Colonic mucosa (tissue), 4 donors: ENCODE measurements at regions not wholly inside any gene's neighbourhood (a gene's known extent, or its start where the extent isn't known, plus 50 kb on each side); places are given as distances from the start of the nearest gene placed in this dataset.

Experiments
- DNase-seq: peaks from one replicate; pipeline ENCODE4 v3.0.0-alpha.2; 2020
- H3K27ac ChIP-seq: fragments of 200-600 bp; one replicate; pipeline ENCODE4 v1.8.0; 2021
- H3K27me3 ChIP-seq: fragments of 200-600 bp; one replicate; pipeline ENCODE4 v1.8.0; 2021
- H3K36me3 ChIP-seq: fragments of 200-600 bp; one replicate; pipeline ENCODE4 v1.8.0; 2021
- H3K4me1 ChIP-seq: fragments of 200-600 bp; one replicate; pipeline ENCODE4 v1.8.0; 2021; ENCODE audit warnings: mild to moderate bottlenecking
- H3K4me3 ChIP-seq: fragments of 200-600 bp; one replicate; pipeline ENCODE4 v1.8.0; 2021
- H3K9ac ChIP-seq, 2 donors: one replicate each; pipeline ENCODE4 v1.7.0; 2013; ENCODE audit warnings: control low read depth in 2 of 2, low read depth in 2 of 2, low read length in 2 of 2
- H3K9me3 ChIP-seq: fragments of 200-600 bp; one replicate; pipeline ENCODE4 v1.8.0; 2021
- CTCF ChIP-seq: fragments of 200-600 bp; IDR thresholded peaks from one replicate; pipeline ENCODE4 v1.8.0; 2022; ENCODE audit warnings: antibody characterized with exemption, mild to moderate bottlenecking
- intact Hi-C: fragments of 100-400 bp; cut with DNase I; formaldehyde crosslinking; loops from one replicate; pipeline ENCODE4 v1.14.1; 2022
- donor health status: healthy.
- donor health status: DM: no; HTN: no; CAD: no.
- donor health status: DM: no; HTN: no; CAD: no.

- Histone ChIP-seq H3K9ac (no peak overlapping the region), H3K27me3 (no peaks in the 10 kb centered on the region), H3K4me1 (no peaks in the 10 kb centered on the region), H3K4me3 (no peak overlapping the region), H3K27ac (no peak overlapping the region), H3K9me3 (no peaks in the 10 kb centered on the region), H3K36me3 (no peaks in the 10 kb centered on the region)
- TF ChIP-seq CTCF = no peak
- intact Hi-C loops = no loop called here
- DNase-seq = no peak
Measured at GRCh38 chr2:122993592-122993991, 1031.5 kb upstream of the CNTNAP5 start.

GRCh38 chr2:122999258-122999657 is 1025.8 kb upstream of the CNTNAP5 start:
- no peak overlapping the region for H3K27ac ChIP-seq
- no peaks in the 10 kb centered on the region for H3K4me1 ChIP-seq
- intact Hi-C loops = no loop called here
- no peak for TF ChIP-seq CTCF
- H3K9me3 ChIP-seq = no peaks in the 10 kb centered on the region
- H3K4me3 ChIP-seq = no peak overlapping the region
- no peaks in the 10 kb centered on the region for H3K36me3 ChIP-seq
- no peak for DNase-seq
- H3K9ac ChIP-seq = no peak overlapping the region
- no peaks in the 10 kb centered on the region for H3K27me3 ChIP-seq

- DNase-seq = no peak
- Histone ChIP-seq H3K27me3 (no peaks in the 10 kb centered on the region), H3K9ac (no peak overlapping the region), H3K4me1 (no peaks in the 10 kb centered on the region), H3K4me3 (no peak overlapping the region), H3K27ac (no peak overlapping the region), H3K9me3 (no peaks in the 10 kb centered on the region), H3K36me3 (no peaks in the 10 kb centered on the region)
- no peak for TF ChIP-seq CTCF
- intact Hi-C loops = no loop called here
Measured at GRCh38 chr2:122999821-123000220, 1025.3 kb upstream of the CNTNAP5 start.

- no peak for TF ChIP-seq CTCF
- Histone ChIP-seq H3K36me3 (no peaks in the 10 kb centered on the region), H3K9me3 (no peaks in the 10 kb centered on the region), H3K27me3 (no peaks in the 10 kb centered on the region), H3K27ac (no peak overlapping the region), H3K4me3 (no peak overlapping the region), H3K9ac (no peak overlapping the region), H3K4me1 (no peaks in the 10 kb centered on the region)
- DNase-seq = no peak
- intact Hi-C loops = no loop called here
Measured at GRCh38 chr2:123002660-123003248, 1022.3 kb upstream of the CNTNAP5 start.

GRCh38 chr2:123015186-123015585 is 1009.9 kb upstream of the CNTNAP5 start:
- Histone ChIP-seq H3K4me3 (no peak overlapping the region), H3K9me3 (no peaks in the 10 kb centered on the region), H3K4me1 (no peaks in the 10 kb centered on the region), H3K27ac (no peak overlapping the region), H3K36me3 (no peaks in the 10 kb centered on the region), H3K9ac (no peak overlapping the region), H3K27me3 (no peaks in the 10 kb centered on the region)
- no peak for DNase-seq
- intact Hi-C loops = no loop called here
- TF ChIP-seq CTCF = no peak
